Mesendoderm (in vitro differentiated cells): ENCODE measurements at regions not wholly inside any gene's neighbourhood (a gene's known extent, or its start where the extent isn't known, plus 50 kb on each side); places are given as distances from the start of the nearest gene placed in this dataset.

Experiments
- DNase-seq: peaks from one replicate; pipeline ENCODE4 v3.0.0; 2013
- H2AK5ac ChIP-seq: 2 replicates; pipeline ENCODE4 v1.6.1; 2013; ENCODE audit warnings: low read length, inconsistent platforms
- H2BK120ac ChIP-seq: 2 replicates; pipeline ENCODE4 v1.6.1; 2013; ENCODE audit warnings: low read depth, mild to moderate bottlenecking, low read length, moderate library complexity, mixed read lengths
- H2BK15ac ChIP-seq: replicated peaks from 2 replicates; pipeline ENCODE4 v1.6.1; 2013; ENCODE audit warnings: low read depth, mild to moderate bottlenecking, moderate library complexity
- H2BK5ac ChIP-seq: 2 replicates; pipeline ENCODE4 v1.6.1; 2013; ENCODE audit warnings: low read length, inconsistent platforms
- H3K18ac ChIP-seq: 2 replicates; pipeline ENCODE4 v1.6.1; 2013; ENCODE audit warnings: mild to moderate bottlenecking, low read length, mixed read lengths
- H3K23ac ChIP-seq: one replicate; pipeline ENCODE4 v1.6.1; 2013; ENCODE audit warnings: low read length
- H3K27ac ChIP-seq: 2 replicates; pipeline ENCODE4 v1.5.1; 2013; ENCODE audit warnings: low read depth, mild to moderate bottlenecking, inconsistent platforms, low read length, moderate library complexity
- H3K27me3 ChIP-seq: 2 replicates; pipeline ENCODE4 v1.6.1; 2013; ENCODE audit warnings: low read length, control low read depth, mild to moderate bottlenecking, inconsistent platforms; ENCODE audit not compliant: insufficient read depth, poor library complexity
- H3K36me3 ChIP-seq: 2 replicates; pipeline ENCODE4 v1.6.1; 2013; ENCODE audit warnings: low read length, inconsistent platforms; ENCODE audit not compliant: control insufficient read depth, insufficient read depth
- H3K4ac ChIP-seq: one replicate; pipeline ENCODE4 v1.6.1; 2013; ENCODE audit warnings: low read depth, mild to moderate bottlenecking, low read length, moderate library complexity
- H3K4me1 ChIP-seq: 2 replicates; pipeline ENCODE4 v1.6.1; 2013; ENCODE audit warnings: low read depth, low read length, inconsistent platforms; ENCODE audit not compliant: control insufficient read depth
- H3K4me2 ChIP-seq: 2 replicates; pipeline ENCODE4 v1.6.1; 2013; ENCODE audit warnings: low read length
- H3K4me3 ChIP-seq: 2 replicates; pipeline ENCODE4 v1.5.1; 2013; ENCODE audit warnings: mild to moderate bottlenecking, low read length
- H3K56ac ChIP-seq: one replicate; pipeline ENCODE4 v1.6.1; 2013; ENCODE audit warnings: low read length
- H3K79me1 ChIP-seq: 2 replicates; pipeline ENCODE4 v1.6.1; 2013; ENCODE audit warnings: low read length, inconsistent platforms
- H3K79me2 ChIP-seq: 2 replicates; pipeline ENCODE4 v1.6.1; 2013; ENCODE audit warnings: mild to moderate bottlenecking, low read length; ENCODE audit not compliant: control insufficient read depth, insufficient read depth
- H3K9ac ChIP-seq: 2 replicates; pipeline ENCODE4 v1.6.1; 2013; ENCODE audit warnings: low read length, inconsistent platforms
- H4K5ac ChIP-seq: one replicate; pipeline ENCODE4 v1.6.1; 2013; ENCODE audit warnings: low read length
- H4K8ac ChIP-seq: one replicate; pipeline ENCODE4 v1.6.1; 2013; ENCODE audit warnings: low read depth, mild to moderate bottlenecking, control low read depth, low read length, moderate library complexity
- WGBS: extraction: QIAGEN DNeasy Blood & Tissue Kit; methylation state at CpG from one replicate; pipeline ENCODE4 v1.1.7; 2013; ENCODE audit warnings: low lambda C conversion rate, missing lambda C conversion rate; ENCODE audit not compliant: insufficient coverage; ENCODE audit errors: extremely low coverage; 5-methylcytosine and 5-hydroxymethylcytosine counted together

- no peak overlapping the region for H2BK120ac ChIP-seq
- no peaks in the 10 kb centered on the region for H3K36me3 ChIP-seq
- H3K9ac ChIP-seq = no peak overlapping the region
- H2BK15ac ChIP-seq = no peak overlapping the region
- H3K79me1 ChIP-seq = no peaks in the 10 kb centered on the region
- H3K27me3 ChIP-seq = no peaks in the 10 kb centered on the region
- H3K23ac ChIP-seq = no peak overlapping the region
- no peak overlapping the region for H4K8ac ChIP-seq
- no peak overlapping the region for H2BK5ac ChIP-seq
- no peaks in the 10 kb centered on the region for H3K4me1 ChIP-seq
- no peak overlapping the region for H4K5ac ChIP-seq
- H3K79me2 ChIP-seq = no peaks in the 10 kb centered on the region
- no peak overlapping the region for H3K4ac ChIP-seq
- no peak overlapping the region for H3K18ac ChIP-seq
- no peak overlapping the region for H3K4me2 ChIP-seq
- WGBS = no CpG with 5 or more reads among the region's 3 CpGs
- no peak overlapping the region for H2AK5ac ChIP-seq
- no peak overlapping the region for H3K4me3 ChIP-seq
- peak; percentile 88 for DNase-seq
- H3K56ac ChIP-seq = no peak overlapping the region
- H3K27ac ChIP-seq = no peak overlapping the region
These were observed 761.8 kb upstream of the ACVR2A start for GRCh38 chr2:147082850-147083522.

GRCh38 chr2:147081831-147082230 is 763.0 kb upstream of the ACVR2A start:
- no peak overlapping the region for H3K18ac ChIP-seq
- no peak for DNase-seq

GRCh38 chr2:147076634-147077033 is 768.2 kb upstream of the ACVR2A start:
- no peaks in the 10 kb centered on the region for H3K79me2 ChIP-seq
- H3K4me2 ChIP-seq = no peak overlapping the region
- peak; percentile 7 for DNase-seq
- H3K56ac ChIP-seq = no peak overlapping the region
- H3K36me3 ChIP-seq = no peaks in the 10 kb centered on the region
- H3K4me3 ChIP-seq = no peak overlapping the region
- H2BK15ac ChIP-seq = no peak overlapping the region
- no peaks in the 10 kb centered on the region for H3K4me1 ChIP-seq
- H2BK5ac ChIP-seq = no peak overlapping the region
- WGBS = no CpG with 5 or more reads among the region's 2 CpGs
- no peak overlapping the region for H3K18ac ChIP-seq
- H4K8ac ChIP-seq = no peak overlapping the region
- H3K27ac ChIP-seq = no peak overlapping the region
- H2AK5ac ChIP-seq = no peak overlapping the region
- H2BK120ac ChIP-seq = no peak overlapping the region
- no peaks in the 10 kb centered on the region for H3K79me1 ChIP-seq
- H3K4ac ChIP-seq = no peak overlapping the region
- H3K9ac ChIP-seq = no peak overlapping the region
- H3K23ac ChIP-seq = no peak overlapping the region
- H4K5ac ChIP-seq = no peak overlapping the region
- no peaks in the 10 kb centered on the region for H3K27me3 ChIP-seq

More at GRCh38 chr2:147081831-147082230, 763.0 kb upstream of the ACVR2A start:
- H3K4me3 ChIP-seq = no peak overlapping the region
- H2AK5ac ChIP-seq = no peak overlapping the region
- H3K79me1 ChIP-seq = no peaks in the 10 kb centered on the region
- no peak overlapping the region for H2BK120ac ChIP-seq
- no peak overlapping the region for H4K8ac ChIP-seq
- H3K4me2 ChIP-seq = no peak overlapping the region
- no peak overlapping the region for H3K9ac ChIP-seq
- no peaks in the 10 kb centered on the region for H3K79me2 ChIP-seq
- H3K27me3 ChIP-seq = no peaks in the 10 kb centered on the region
- H2BK15ac ChIP-seq = no peak overlapping the region
- H3K4me1 ChIP-seq = no peaks in the 10 kb centered on the region
- no peak overlapping the region for H3K4ac ChIP-seq
- no CpG with 5 or more reads among the region's 4 CpGs for WGBS
- H3K56ac ChIP-seq = no peak overlapping the region
- H3K23ac ChIP-seq = no peak overlapping the region
- no peak overlapping the region for H4K5ac ChIP-seq
- H3K36me3 ChIP-seq = no peaks in the 10 kb centered on the region
- H2BK5ac ChIP-seq = no peak overlapping the region
- no peak overlapping the region for H3K27ac ChIP-seq

GRCh38 chr2:147068071-147068470 is 776.8 kb upstream of the ACVR2A start:
- H3K79me1 ChIP-seq = no peaks in the 10 kb centered on the region
- no peak for DNase-seq
- no peak overlapping the region for H2BK5ac ChIP-seq
- H3K56ac ChIP-seq = no peak overlapping the region
- no peaks in the 10 kb centered on the region for H3K4me1 ChIP-seq
- no peak overlapping the region for H4K5ac ChIP-seq
- H3K27ac ChIP-seq = no peak overlapping the region
- no peak overlapping the region for H3K9ac ChIP-seq
- no peak overlapping the region for H3K4ac ChIP-seq
- no peak overlapping the region for H4K8ac ChIP-seq
- no peak overlapping the region for H2BK120ac ChIP-seq
- WGBS = no CpG with 5 or more reads among the region's 2 CpGs
- no peak overlapping the region for H3K18ac ChIP-seq
- no peaks in the 10 kb centered on the region for H3K27me3 ChIP-seq
- no peak overlapping the region for H3K4me3 ChIP-seq
- H3K23ac ChIP-seq = no peak overlapping the region
- H3K79me2 ChIP-seq = no peaks in the 10 kb centered on the region
- no peaks in the 10 kb centered on the region for H3K36me3 ChIP-seq
- H2BK15ac ChIP-seq = no peak overlapping the region
- no peak overlapping the region for H2AK5ac ChIP-seq
- no peak overlapping the region for H3K4me2 ChIP-seq

GRCh38 chr2:147067136-147067535 is 777.7 kb upstream of the ACVR2A start:
- no peaks in the 10 kb centered on the region for H3K79me1 ChIP-seq
- no peak overlapping the region for H3K9ac ChIP-seq
- H3K18ac ChIP-seq = no peak overlapping the region
- no peaks in the 10 kb centered on the region for H3K36me3 ChIP-seq
- no peak overlapping the region for H3K27ac ChIP-seq
- no peak overlapping the region for H3K4me2 ChIP-seq
- H4K5ac ChIP-seq = no peak overlapping the region
- H3K27me3 ChIP-seq = no peaks in the 10 kb centered on the region
- DNase-seq = no peak
- no CpG with 5 or more reads among the region's 1 CpG for WGBS
- no peak overlapping the region for H3K23ac ChIP-seq
- no peak overlapping the region for H3K56ac ChIP-seq
- H2BK15ac ChIP-seq = no peak overlapping the region
- H3K4me1 ChIP-seq = no peaks in the 10 kb centered on the region
- no peak overlapping the region for H2AK5ac ChIP-seq
- H4K8ac ChIP-seq = no peak overlapping the region
- H3K79me2 ChIP-seq = no peaks in the 10 kb centered on the region
- H2BK5ac ChIP-seq = no peak overlapping the region
- no peak overlapping the region for H3K4me3 ChIP-seq
- H2BK120ac ChIP-seq = no peak overlapping the region
- no peak overlapping the region for H3K4ac ChIP-seq

GRCh38 chr2:147062073-147062472 is 782.8 kb upstream of the ACVR2A start:
- Histone ChIP-seq H3K4me1 (no peaks in the 10 kb centered on the region), H3K79me1 (no peaks in the 10 kb centered on the region), H4K5ac (no peak overlapping the region), H3K18ac (no peak overlapping the region), H3K27ac (no peak overlapping the region), H2BK15ac (no peak overlapping the region), H3K27me3 (no peaks in the 10 kb centered on the region), H2BK5ac (no peak overlapping the region), H3K4me2 (no peak overlapping the region), H3K56ac (no peak overlapping the region), H3K36me3 (no peaks in the 10 kb centered on the region), H3K9ac (no peak overlapping the region), H3K79me2 (no peaks in the 10 kb centered on the region), H2AK5ac (no peak overlapping the region), H2BK120ac (no peak overlapping the region), H3K4me3 (no peak overlapping the region), H3K4ac (no peak overlapping the region), H3K23ac (no peak overlapping the region), H4K8ac (no peak overlapping the region)
- no CpG with 5 or more reads among the region's 1 CpG for WGBS
- DNase-seq = no peak
